Spleen (tissue), 7 donors: ENCODE measurements at regions not wholly inside any gene's neighbourhood (a gene's known extent, or its start where the extent isn't known, plus 50 kb on each side); places are given as distances from the start of the nearest gene placed in this dataset.

Experiments
- POLR2A ChIP-seq, 3 donors: fragments of 450-650 bp; IDR thresholded peaks; one replicate each; pipeline ENCODE4 v1.5.1; 2017; ENCODE audit warnings: antibody characterized with exemption in 3 of 3, mild to moderate bottlenecking in 1 of 3
- TF ChIP-seq, protein P1 (sequence below), 11 experiments: fragments of 200-600 bp in 7 of 11; fragments of 450-650 bp in 4 of 11; sonication (generic) in 4 of 11; IDR thresholded peaks in 8 of 11; conservative IDR thresholded peaks in 3 of 11; 1 replicate in 7 of 11; 2 replicates in 4 of 11; pipeline versions ENCODE4 v1.4.0 to v1.8.0; 2016 to 2021; ENCODE audit warnings: antibody characterized with exemption in 11 of 11, inconsistent platforms in 4 of 11, mild to moderate bottlenecking in 1 of 11
- donor health status: DM: no; HTN: no; CAD: no; lungs with moderate emphysema.
- donor health status: DM: no; HTN: no; CAD: no.
- donor health status: DM: no; HTN: no; CAD: no.

DNA sequence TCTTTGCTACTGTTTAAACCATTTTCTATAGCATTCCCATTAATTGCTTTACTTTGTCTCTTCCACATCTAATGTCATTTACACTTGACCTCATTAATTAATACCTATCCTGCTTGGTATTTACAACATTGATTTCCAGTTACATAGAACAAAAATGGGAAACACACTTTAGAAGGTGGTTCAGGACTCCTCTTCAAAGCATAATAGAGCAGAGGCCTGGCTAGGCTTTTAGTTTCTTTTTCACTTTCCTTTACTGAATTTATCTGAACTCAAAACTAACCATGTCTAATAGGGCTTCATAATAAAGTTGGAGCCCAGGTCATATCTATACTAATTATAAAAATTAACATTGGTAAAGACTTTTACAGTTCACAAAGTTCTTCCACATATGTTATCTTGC, 648.0 kb upstream of the KIRREL3 start:
- TF ChIP-seq, protein P1, sequence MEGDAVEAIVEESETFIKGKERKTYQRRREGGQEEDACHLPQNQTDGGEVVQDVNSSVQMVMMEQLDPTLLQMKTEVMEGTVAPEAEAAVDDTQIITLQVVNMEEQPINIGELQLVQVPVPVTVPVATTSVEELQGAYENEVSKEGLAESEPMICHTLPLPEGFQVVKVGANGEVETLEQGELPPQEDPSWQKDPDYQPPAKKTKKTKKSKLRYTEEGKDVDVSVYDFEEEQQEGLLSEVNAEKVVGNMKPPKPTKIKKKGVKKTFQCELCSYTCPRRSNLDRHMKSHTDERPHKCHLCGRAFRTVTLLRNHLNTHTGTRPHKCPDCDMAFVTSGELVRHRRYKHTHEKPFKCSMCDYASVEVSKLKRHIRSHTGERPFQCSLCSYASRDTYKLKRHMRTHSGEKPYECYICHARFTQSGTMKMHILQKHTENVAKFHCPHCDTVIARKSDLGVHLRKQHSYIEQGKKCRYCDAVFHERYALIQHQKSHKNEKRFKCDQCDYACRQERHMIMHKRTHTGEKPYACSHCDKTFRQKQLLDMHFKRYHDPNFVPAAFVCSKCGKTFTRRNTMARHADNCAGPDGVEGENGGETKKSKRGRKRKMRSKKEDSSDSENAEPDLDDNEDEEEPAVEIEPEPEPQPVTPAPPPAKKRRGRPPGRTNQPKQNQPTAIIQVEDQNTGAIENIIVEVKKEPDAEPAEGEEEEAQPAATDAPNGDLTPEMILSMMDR (IDR thresholded peaks at IDR 0.05 in 8 of 11, conservative IDR thresholded peaks at IDR 0.05 in 3 of 11): no peak
- TF ChIP-seq POLR2A (IDR thresholded peaks at IDR 0.05): no peak
